NCI-H187 treated with DMSO at 0.1 percent for 48 hours (cell line): ENCODE measurements at regions not wholly inside any gene's neighbourhood (a gene's known extent, or its start where the extent isn't known, plus 50 kb on each side); places are given as distances from the start of the nearest gene placed in this dataset.
A peak's percentile ranks its signal among the peaks of the same experiment; 100 is the strongest.

ENCODE experiments used
- DNase-seq: peaks from one replicate; lab custom pipeline; 2025; lab: John Stamatoyannopoulos, UW

DNA sequence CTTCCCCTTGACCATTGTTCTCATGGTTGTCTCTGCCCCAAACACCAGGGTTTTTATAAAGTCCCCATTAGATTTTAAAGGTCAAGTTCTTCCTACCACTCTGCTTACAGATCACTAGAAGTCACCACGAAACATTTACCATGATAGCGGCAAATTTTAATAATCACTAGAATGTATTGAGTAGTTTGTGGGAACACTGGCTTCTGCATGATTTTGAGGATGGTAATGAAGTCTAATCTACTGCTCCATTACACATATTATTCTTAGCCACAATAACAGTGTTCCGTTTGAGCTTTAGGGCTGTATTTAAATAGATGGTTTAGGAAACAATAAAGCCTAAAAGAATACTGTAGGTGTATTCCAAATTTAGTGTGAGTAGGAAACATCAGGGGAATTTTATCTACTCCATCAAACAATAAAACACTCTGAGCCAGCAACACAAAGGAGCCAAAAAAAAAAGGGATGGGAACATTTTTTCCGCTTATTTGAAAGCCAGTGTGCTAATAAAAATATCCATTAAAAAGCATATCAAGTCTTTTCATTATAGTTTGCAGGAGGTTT, 49.7 kb downstream of the KLF12 start:
- DNase-seq, result no peak

- no peak for DNase-seq
Observed at GRCh38 chr13:74082741-74083160, 51.5 kb downstream of the KLF12 start.

- no peak for DNase-seq
Observed at GRCh38 chr13:74080762-74081161, 53.4 kb downstream of the KLF12 start.

- DNase-seq, result no peak
Observed at GRCh38 chr13:74077792-74078191, 56.4 kb downstream of the KLF12 start.

- no peak for DNase-seq
Observed at GRCh38 chr13:74077375-74077774, 56.8 kb downstream of the KLF12 start.

GRCh38 chr13:74074723-74075122, 59.5 kb downstream of the KLF12 start:
- no peak for DNase-seq

GRCh38 chr13:74073274-74073673, 60.9 kb downstream of the KLF12 start:
- no peak for DNase-seq

GRCh38 chr13:74070513-74070912, 63.7 kb downstream of the KLF12 start:
- DNase-seq, result no peak

DNA sequence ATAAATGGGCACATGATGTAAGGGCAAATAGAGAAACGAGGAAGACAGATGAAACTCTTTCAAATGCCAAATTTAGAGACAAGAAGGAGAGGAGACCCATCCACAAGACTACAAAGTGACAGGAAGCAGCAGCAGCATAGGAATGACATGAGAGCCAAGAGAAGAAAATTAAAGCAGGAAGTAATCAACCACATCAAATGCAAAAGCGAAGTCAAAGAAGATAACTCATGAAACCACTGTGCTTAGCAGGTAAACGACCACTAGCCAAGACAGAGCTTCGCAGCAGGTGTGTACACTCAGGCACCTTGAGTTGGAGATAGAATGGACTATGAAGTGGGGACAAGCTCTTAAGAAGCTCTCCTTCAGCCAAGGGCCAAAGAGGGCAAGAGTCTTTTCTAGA, 64.1 kb downstream of the KLF12 start:
- DNase-seq, result no peak

- DNase-seq, result no peak
Observed at GRCh38 chr13:74068471-74068870, 65.7 kb downstream of the KLF12 start.

- no peak for DNase-seq
Observed at GRCh38 chr13:74067818-74068217, 66.4 kb downstream of the KLF12 start.

DNA sequence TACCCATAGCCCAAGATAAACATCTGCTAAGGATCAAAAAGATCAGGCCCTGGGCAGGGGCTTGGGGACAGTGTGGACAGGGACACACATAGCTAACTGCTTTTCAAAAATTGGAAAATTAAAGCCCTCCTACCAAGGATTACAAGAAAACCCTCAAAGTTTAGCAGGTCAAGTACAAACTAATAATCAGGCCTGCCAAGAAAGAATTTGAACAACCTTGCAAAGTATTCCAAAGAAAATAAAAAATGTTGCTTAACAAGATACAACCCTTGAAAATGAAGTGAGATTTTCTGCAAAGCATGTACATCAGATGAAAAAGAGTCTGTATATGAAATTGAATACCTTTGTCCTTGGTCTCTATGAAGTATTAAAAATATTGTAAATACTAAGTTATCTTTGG, 67.3 kb downstream of the KLF12 start:
- DNase-seq, result no peak

DNA sequence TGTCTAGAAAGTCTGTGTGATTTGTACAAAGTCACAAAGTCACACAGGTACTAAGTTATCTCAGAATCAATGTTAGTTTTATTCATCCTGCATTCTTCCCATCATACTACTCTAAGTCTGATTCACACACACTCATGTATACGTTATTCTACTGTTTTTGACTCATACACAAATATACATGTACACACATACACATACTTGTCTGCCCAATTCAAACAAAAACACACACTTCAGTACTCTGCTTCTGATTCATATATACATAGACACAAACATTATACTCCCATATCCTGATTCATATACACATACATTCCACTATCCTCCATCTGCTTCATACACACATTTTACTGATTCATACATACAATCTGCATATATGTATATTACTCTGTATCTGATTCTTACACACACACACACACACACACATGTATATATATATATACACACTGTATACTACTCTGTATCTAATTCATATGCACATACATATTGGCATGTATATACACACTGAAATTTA, 69.3 kb downstream of the KLF12 start:
- DNase-seq, result no peak

DNA sequence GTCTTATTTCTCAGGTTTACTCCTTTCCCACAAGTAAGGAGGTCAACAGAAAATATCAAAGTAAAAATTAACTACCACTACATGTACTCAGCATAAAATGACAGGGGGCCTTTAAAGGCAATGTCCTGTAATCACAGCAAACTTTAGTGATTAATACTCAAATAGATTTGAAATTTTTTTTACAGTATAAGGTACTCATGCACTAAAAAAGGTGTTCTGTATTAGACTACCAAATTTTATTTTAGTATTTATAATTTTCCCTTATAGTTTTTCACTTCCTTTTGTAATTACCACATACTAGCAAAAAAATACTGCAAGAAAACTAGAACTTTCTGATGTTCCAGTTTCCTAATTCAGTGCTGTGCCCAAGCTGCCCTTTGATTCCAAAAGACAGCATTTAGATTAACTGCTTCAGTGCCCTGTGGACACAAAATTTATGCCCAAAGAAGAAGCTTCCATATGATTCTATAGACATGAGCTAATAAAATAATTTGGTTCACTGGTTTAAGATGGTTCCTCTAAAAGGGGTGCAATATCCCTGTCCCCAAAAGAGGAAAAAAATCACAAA, 70.6 kb downstream of the KLF12 start:
- no peak for DNase-seq

GRCh38 chr13:74062933-74063332, 71.3 kb downstream of the KLF12 start:
- no peak for DNase-seq

DNA sequence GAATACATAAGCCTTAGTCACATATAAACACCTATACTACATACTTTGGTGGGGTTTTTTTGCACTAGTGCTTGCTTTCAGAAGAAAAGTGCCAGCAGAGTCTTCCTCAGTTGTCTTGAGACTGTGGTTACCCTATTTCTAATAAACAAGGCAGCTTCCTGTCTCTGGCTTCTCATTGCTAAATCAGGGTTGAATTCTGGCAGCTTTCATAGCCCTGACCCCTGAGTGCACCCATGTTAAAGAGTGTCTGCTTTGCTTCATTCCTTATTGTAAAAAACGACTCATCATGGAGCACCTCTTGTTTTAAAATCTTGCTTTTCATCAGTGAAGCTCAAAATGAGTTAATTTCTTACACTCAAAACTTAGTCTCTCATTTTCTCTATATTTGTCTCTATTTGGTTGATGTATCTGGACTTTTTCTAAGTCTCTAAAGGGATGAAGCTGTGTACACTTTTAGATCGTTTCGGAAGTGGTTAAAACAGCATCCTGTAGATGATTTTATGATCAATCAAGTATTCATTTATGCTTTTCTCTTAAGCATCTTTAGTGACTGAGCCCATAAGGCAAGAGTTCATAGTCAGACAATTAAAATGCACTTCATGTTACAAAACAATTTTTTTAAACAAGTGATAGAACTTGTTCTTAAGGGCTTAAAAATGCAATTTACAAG, 72.1 kb downstream of the KLF12 start:
- no peak for DNase-seq

GRCh38 chr13:74056801-74057542, 77.2 kb downstream of the KLF12 start:
- peak; percentile 23 for DNase-seq

DNA sequence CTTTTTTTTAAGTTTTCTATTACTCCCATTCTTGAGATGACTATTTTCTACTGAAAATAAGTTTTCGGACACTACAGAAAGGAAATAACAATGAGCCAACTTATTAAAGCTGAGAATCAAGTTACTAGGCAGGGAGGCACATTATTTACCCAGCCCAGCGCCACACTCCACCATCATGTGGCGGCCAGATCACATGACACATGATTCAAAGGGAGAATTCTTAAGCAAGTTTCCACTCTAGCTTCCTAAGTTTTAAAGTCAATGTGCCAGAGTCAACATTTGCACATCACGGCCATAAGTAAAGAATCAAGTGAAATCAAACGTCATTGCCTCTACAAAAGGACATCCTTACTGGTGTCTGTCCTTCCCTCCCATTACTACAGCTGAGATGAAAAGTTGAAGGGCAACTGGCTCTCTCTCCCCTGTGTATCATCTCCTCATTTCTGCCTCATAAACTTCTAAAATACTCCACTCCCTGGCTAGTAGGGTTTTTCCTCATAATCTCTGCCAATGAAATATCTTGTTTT, 81.7 kb downstream of the KLF12 start:
- DNase-seq, result no peak

DNA sequence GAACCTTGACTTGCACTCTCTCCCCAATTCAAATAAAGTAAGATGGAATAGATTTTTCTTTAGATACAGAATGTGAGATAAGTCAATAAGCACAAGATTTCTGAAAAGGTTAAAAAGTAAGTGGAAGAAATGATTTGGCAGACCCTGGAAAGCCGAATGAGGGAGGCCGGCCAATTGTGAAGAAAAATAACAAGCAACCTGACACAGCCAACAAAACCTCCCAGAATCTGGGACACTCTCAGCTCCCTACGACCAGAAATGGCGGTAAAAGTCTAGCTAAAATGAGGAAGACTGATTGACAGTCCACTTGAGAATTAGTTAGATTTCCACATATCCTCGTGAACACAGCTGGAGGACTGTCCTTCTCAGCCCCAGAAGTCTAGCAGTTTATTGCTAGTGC, 85.4 kb downstream of the KLF12 start:
- no peak for DNase-seq

DNA sequence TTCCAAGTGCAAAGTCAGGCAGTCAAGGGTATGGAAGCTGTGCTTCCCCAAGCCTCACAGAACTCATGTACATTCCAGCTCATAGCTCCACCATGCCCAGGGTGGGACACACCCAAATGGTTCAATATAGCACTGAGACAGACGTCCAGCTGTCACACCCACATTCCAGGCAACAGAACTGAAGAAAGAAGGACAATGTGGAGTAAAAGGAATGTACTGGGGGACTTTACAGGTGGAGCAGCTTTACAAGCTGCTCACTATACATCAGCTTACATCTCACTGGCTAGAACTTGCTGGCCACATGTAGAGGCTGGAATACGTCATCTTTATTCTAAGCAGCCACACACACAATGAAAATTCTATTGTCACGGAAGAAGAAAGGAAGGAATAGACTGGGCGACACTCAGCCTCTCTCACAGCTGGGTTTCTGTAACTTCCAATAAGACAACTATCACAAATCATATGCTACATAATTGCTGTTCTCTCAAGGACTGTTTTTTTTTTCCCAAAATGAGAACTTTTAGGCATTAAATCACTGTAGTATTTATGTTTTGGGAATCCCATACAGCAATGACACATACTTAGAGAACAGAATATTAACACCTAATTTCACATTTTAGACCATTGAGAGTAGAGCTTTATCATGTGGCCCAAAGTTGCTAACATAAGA, 86.1 kb downstream of the KLF12 start:
- DNase-seq, result no peak

DNA sequence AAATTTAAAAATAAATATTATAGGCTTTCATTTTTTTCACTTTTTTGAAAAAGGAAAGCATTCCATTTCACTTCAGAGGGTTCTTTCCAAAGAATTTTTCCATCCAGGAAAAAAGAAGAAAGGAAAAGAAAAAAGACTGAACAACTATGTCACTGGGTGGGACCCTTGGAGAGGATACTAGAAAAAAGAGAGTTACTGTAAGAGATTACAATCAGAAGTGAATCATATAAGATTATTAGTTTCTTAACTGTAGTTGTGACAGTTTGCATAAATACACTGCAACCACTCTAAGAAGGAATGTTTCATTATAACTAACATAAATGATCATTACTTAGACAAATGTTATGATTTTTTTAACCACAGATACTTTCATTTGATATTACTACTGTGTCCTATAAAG, 87.8 kb downstream of the KLF12 start:
- DNase-seq, result no peak

DNA sequence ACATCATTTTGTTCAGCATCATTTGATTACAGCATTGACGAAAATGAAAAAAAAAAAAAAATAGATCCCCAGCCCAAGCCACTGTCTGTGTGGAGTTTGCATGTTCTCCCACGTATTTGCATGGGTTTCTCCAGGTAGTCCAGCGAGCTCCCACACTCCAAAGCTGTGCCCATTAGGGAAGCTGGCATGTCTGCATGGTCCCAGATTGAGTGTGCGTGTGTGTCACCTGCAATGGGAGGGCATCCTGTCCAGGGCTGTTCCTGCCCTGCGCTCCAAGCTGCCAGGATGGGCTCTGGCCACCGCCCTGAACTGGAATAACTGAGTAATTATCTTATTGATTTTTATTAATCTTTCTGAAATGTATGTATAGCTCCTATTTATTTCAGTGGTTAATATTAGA, 88.6 kb downstream of the KLF12 start:
- DNase-seq, result no peak
